Ureter (tissue), 1 donor: ENCODE measurements at regions not wholly inside any gene's neighbourhood (a gene's known extent, or its start where the extent isn't known, plus 50 kb on each side); places are given as distances from the start of the nearest gene placed in this dataset.
"Not testable (repeated sequence)": the region's sequence is repeated elsewhere in the genome, so short reads cannot be mapped to it uniquely, and the experiment has no call there.

Experiments used
- DNase-seq: peaks from one replicate; pipeline ENCODE4 v3.0.0-alpha.2; 2020; ENCODE audit warnings: low spot score
- donor health status: DM: yes; HTN: yes; CAD: no.

- no peak for DNase-seq
Observed at GRCh38 chr2:66103581-66103980, 331.3 kb upstream of the MEIS1 start.

- DNase-seq = no peak
Observed at GRCh38 chr2:66101206-66101605, 333.7 kb upstream of the MEIS1 start.

GRCh38 chr2:66095820-66096345, 339.0 kb upstream of the MEIS1 start:
- no peak for DNase-seq

- DNase-seq = not testable (repeated sequence)
Observed at GRCh38 chr2:66094689-66095088, 340.2 kb upstream of the MEIS1 start.

GRCh38 chr2:66093371-66093770, 341.6 kb upstream of the MEIS1 start:
- no peak for DNase-seq

- DNase-seq = no peak
Observed at GRCh38 chr2:66084948-66085590, 349.9 kb upstream of the MEIS1 start.

- no peak for DNase-seq
Observed at GRCh38 chr2:66082581-66082980, 352.3 kb upstream of the MEIS1 start.

GRCh38 chr2:66080127-66080526, 354.8 kb upstream of the MEIS1 start:
- DNase-seq = no peak

- no peak for DNase-seq
Observed at GRCh38 chr2:66073172-66073571, 361.8 kb upstream of the MEIS1 start.

- DNase-seq = no peak
Observed at GRCh38 chr2:66070721-66071602, 364.0 kb upstream of the MEIS1 start.

- no peak for DNase-seq
Observed at GRCh38 chr2:66069937-66070720, 364.8 kb upstream of the MEIS1 start.

GRCh38 chr2:66066032-66066431, 368.9 kb upstream of the MEIS1 start:
- no peak for DNase-seq

- no peak for DNase-seq
Observed at GRCh38 chr2:66059332-66059731, 375.6 kb upstream of the MEIS1 start.

GRCh38 chr2:66058675-66059074, 376.2 kb upstream of the MEIS1 start:
- no peak for DNase-seq

GRCh38 chr2:66057844-66058243, 377.1 kb upstream of the MEIS1 start:
- DNase-seq = no peak

- DNase-seq = no peak
Observed at GRCh38 chr2:66050392-66050791, 384.5 kb upstream of the MEIS1 start.

GRCh38 chr2:66048667-66049066, 386.3 kb upstream of the MEIS1 start:
- DNase-seq = no peak

- DNase-seq = no peak
Observed at GRCh38 chr2:66041902-66042657, 392.8 kb upstream of the MEIS1 start.

- DNase-seq = no peak
Observed at GRCh38 chr2:66036948-66037347, 398.0 kb upstream of the MEIS1 start.

- DNase-seq = no peak
Observed at GRCh38 chr2:66034467-66034866, 400.5 kb upstream of the MEIS1 start.

GRCh38 chr2:66032226-66032775, 402.6 kb upstream of the MEIS1 start:
- DNase-seq = no peak
